ENCODE measurements at regions not wholly inside any gene's neighbourhood (a gene's known extent, or its start where the extent isn't known, plus 50 kb on each side); places are given as distances from the start of the nearest gene placed in this dataset.

DNA sequence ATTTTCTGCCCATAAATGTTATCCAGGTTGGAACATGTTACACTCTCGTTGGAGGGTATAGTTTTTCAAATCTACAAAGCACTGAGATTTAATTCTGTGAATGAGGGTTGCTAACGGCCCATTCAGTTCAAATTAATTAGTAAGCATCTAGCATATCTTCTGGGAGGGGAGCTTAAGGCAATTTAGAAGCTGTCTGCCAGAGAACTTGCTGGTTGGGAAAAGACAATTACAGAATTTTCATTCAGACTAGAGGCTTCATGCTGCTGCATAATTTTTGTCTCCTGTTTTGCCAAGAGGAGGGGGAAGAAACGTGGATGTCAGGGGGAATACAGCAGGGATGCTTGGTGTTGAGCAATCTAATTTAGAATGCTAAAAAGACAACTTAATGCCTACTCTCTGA is 268.3 kb upstream of the FAM83B start:
- Histone ChIP-seq H3K4me1 (ENCODE audit: insufficient read depth, low read length, poor library complexity, severe bottlenecking) (peaks cover 6% of the 10 kb centered on the region), H3K27me3 (replicated peaks; ENCODE audit: insufficient read depth, low read depth, low read length, poor library complexity) (no peaks in the 10 kb centered on the region), H3K27ac (ENCODE audit: low read depth, low read length, poor library complexity, severe bottlenecking) (no peak overlapping the region), H3K36me3 (ENCODE audit: insufficient read depth, low read length, poor library complexity, severe bottlenecking) (no peaks in the 10 kb centered on the region), H3K4me3 (ENCODE audit: low read depth, low read length, poor library complexity, severe bottlenecking) (no peak overlapping the region), H3K9me3 (ENCODE audit: low read depth, low read length, poor library complexity, severe bottlenecking) (no peaks in the 10 kb centered on the region)
- intact Hi-C loops (cut with micrococcal nuclease; ENCODE audit: unreplicated experiment), result no loop called here
- TF ChIP-seq, protein P1, sequence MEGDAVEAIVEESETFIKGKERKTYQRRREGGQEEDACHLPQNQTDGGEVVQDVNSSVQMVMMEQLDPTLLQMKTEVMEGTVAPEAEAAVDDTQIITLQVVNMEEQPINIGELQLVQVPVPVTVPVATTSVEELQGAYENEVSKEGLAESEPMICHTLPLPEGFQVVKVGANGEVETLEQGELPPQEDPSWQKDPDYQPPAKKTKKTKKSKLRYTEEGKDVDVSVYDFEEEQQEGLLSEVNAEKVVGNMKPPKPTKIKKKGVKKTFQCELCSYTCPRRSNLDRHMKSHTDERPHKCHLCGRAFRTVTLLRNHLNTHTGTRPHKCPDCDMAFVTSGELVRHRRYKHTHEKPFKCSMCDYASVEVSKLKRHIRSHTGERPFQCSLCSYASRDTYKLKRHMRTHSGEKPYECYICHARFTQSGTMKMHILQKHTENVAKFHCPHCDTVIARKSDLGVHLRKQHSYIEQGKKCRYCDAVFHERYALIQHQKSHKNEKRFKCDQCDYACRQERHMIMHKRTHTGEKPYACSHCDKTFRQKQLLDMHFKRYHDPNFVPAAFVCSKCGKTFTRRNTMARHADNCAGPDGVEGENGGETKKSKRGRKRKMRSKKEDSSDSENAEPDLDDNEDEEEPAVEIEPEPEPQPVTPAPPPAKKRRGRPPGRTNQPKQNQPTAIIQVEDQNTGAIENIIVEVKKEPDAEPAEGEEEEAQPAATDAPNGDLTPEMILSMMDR (conservative IDR thresholded peaks at IDR 0.05; ENCODE audit: low read depth, low read length), result no peak
- no peak for TF ChIP-seq EZH2 (IDR thresholded peaks at IDR 0.05; ENCODE audit: borderline replicate concordance, low read depth, low read length, poor library complexity, severe bottlenecking)
- ChIA-PET POLR2A (ENCODE audit: low non-redundant PET) (no interaction called here), CTCF (no interaction called here)
- no TSS peak for BruUV-seq (replicated peaks)
- peak; percentile 45 for DNase-seq (ENCODE audit: low spot score)

DNA sequence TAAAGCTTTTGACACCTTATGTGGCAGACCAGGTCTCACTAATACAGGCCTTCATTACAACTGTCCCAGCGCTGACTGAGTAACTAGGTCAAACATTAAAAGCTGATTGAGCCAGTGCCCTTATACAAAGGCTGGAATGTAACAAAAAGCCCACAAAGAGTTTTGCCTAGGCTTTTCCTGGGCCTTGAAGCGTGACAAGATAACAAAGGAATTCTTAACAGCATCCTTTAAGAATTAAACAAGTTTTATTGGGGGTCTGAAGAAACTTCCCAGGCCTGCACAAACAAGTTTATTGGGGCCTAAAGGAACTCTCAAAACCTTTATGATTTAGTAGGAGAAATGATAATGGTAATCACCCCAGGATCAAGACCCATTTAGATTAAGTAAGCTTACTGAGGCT is 267.6 kb upstream of the FAM83B start:
- CTCF ChIA-PET, result no interaction called here
- no TSS peak for BruUV-seq (replicated peaks)

DNA sequence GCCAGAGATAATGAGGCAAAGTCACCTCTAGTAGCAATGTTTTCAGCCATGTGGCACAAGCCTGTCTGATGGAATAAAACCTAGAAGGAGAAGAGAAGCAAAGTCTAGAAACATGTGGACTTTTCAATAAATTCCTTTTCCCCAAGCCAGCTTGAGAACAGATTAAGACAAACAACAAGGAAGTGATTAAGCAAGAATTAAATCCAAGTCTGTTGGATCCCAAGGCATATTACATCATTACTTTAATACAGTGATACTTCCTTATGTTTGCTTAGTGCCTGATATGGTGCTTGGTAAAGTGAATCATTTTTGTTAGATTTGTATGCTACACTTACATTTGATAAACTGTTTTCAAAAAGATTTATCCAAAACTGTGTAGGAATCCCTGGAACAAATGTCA is 260.3 kb upstream of the FAM83B start:
- no peaks in the 10 kb centered on the region for H3K4me1 ChIP-seq (ENCODE audit: insufficient read depth, low read length, poor library complexity, severe bottlenecking)
- POLR2A ChIA-PET (ENCODE audit: low non-redundant PET), result no interaction called here
- H3K36me3 ChIP-seq (ENCODE audit: insufficient read depth, low read length, poor library complexity, severe bottlenecking), result no peaks in the 10 kb centered on the region
- TF ChIP-seq EZH2 (IDR thresholded peaks at IDR 0.05; ENCODE audit: borderline replicate concordance, low read depth, low read length, poor library complexity, severe bottlenecking), result no peak
- TF ChIP-seq, protein P1 (conservative IDR thresholded peaks at IDR 0.05; ENCODE audit: low read depth, low read length), result no peak
- CTCF ChIA-PET, result no interaction called here
- no TSS peak for BruUV-seq (replicated peaks)
- H3K4me3 ChIP-seq (ENCODE audit: low read depth, low read length, poor library complexity, severe bottlenecking), result no peak overlapping the region
- H3K27ac ChIP-seq (ENCODE audit: low read depth, low read length, poor library complexity, severe bottlenecking), result no peak overlapping the region
- peak; percentile 23 for DNase-seq (ENCODE audit: low spot score)
- intact Hi-C loops (cut with micrococcal nuclease; ENCODE audit: unreplicated experiment), result no loop called here
- no peaks in the 10 kb centered on the region for H3K27me3 ChIP-seq (replicated peaks; ENCODE audit: insufficient read depth, low read depth, low read length, poor library complexity)
- H3K9me3 ChIP-seq (ENCODE audit: low read depth, low read length, poor library complexity, severe bottlenecking), result no peaks in the 10 kb centered on the region

More for the DNA sequence above, 267.6 kb upstream of the FAM83B start:
- H3K27me3 ChIP-seq (replicated peaks; ENCODE audit: insufficient read depth, low read depth, low read length, poor library complexity), result no peaks in the 10 kb centered on the region
- no peak overlapping the region for H3K27ac ChIP-seq (ENCODE audit: low read depth, low read length, poor library complexity, severe bottlenecking)
- intact Hi-C loops (cut with micrococcal nuclease; ENCODE audit: unreplicated experiment), result no loop called here
- DNase-seq (ENCODE audit: low spot score), result peak; percentile 38
- POLR2A ChIA-PET (ENCODE audit: low non-redundant PET), result interaction anchor here (0.6 kb wide), 1 partner anchor 920 kb away, joined by 3 read pairs; no protein-coding TSS in a partner anchor
- H3K9me3 ChIP-seq (ENCODE audit: low read depth, low read length, poor library complexity, severe bottlenecking), result no peaks in the 10 kb centered on the region
- H3K4me1 ChIP-seq (ENCODE audit: insufficient read depth, low read length, poor library complexity, severe bottlenecking), result peaks cover 6% of the 10 kb centered on the region
- H3K4me3 ChIP-seq (ENCODE audit: low read depth, low read length, poor library complexity, severe bottlenecking), result no peak overlapping the region
- H3K36me3 ChIP-seq (ENCODE audit: insufficient read depth, low read length, poor library complexity, severe bottlenecking), result no peaks in the 10 kb centered on the region
- TF ChIP-seq, protein P1 (conservative IDR thresholded peaks at IDR 0.05; ENCODE audit: low read depth, low read length), result no peak
- TF ChIP-seq EZH2 (IDR thresholded peaks at IDR 0.05; ENCODE audit: borderline replicate concordance, low read depth, low read length, poor library complexity, severe bottlenecking), result no peak
